Stimulated activated CD8-positive, alpha-beta memory T cell treated with anti-CD3 and anti-CD28 coated beads, Interleukin-15, amount 100 ng/mL, for 1 hour (primary cell): ENCODE measurements at regions not wholly inside any gene's neighbourhood (a gene's known extent, or its start where the extent isn't known, plus 50 kb on each side); places are given as distances from the start of the nearest gene placed in this dataset.

Experiments
- DNase-seq: peaks from one replicate; pipeline ENCODE4 v3.0.0-alpha.2; 2020; ENCODE audit warnings: low read depth

- DNase-seq = no peak
Observed at GRCh38 chr10:4662576-4663161, 163.3 kb upstream of the AKR1E2 start.

- no peak for DNase-seq
Observed at GRCh38 chr10:4661511-4662255, 164.3 kb upstream of the AKR1E2 start.

- no peak for DNase-seq
Observed at GRCh38 chr10:4658777-4659176, 167.2 kb upstream of the AKR1E2 start.

GRCh38 chr10:4656576-4657194 lies 169.3 kb upstream of the AKR1E2 start:
- peak; percentile 11 for DNase-seq

GRCh38 chr10:4655879-4656278 lies 170.1 kb upstream of the AKR1E2 start:
- no peak for DNase-seq

- DNase-seq = no peak
Observed at GRCh38 chr10:4655406-4655805, 170.6 kb upstream of the AKR1E2 start.

- DNase-seq = no peak
Observed at GRCh38 chr10:4654496-4654895, 171.5 kb upstream of the AKR1E2 start.

GRCh38 chr10:4653160-4653559 lies 172.8 kb upstream of the AKR1E2 start:
- DNase-seq = no peak

- no peak for DNase-seq
Observed at GRCh38 chr10:4652111-4653010, 173.6 kb upstream of the AKR1E2 start.

GRCh38 chr10:4651404-4652037 lies 174.5 kb upstream of the AKR1E2 start:
- no peak for DNase-seq

- no peak for DNase-seq
Observed at GRCh38 chr10:4650582-4650981, 175.4 kb upstream of the AKR1E2 start.

GRCh38 chr10:4649886-4650508 lies 176.0 kb upstream of the AKR1E2 start:
- DNase-seq = no peak

GRCh38 chr10:4649471-4649870 lies 176.5 kb upstream of the AKR1E2 start:
- DNase-seq = no peak

GRCh38 chr10:4648999-4649398 lies 177.0 kb upstream of the AKR1E2 start:
- no peak for DNase-seq

- DNase-seq = no peak
Observed at GRCh38 chr10:4647109-4647785, 178.8 kb upstream of the AKR1E2 start.

- no peak for DNase-seq
Observed at GRCh38 chr10:4646547-4646946, 179.5 kb upstream of the AKR1E2 start.

- DNase-seq = no peak
Observed at GRCh38 chr10:4645836-4646235, 180.2 kb upstream of the AKR1E2 start.

- DNase-seq = no peak
Observed at GRCh38 chr10:4643471-4643870, 182.5 kb upstream of the AKR1E2 start.

GRCh38 chr10:4639960-4640359 lies 186.0 kb upstream of the AKR1E2 start:
- DNase-seq = no peak

GRCh38 chr10:4638099-4638498 lies 187.9 kb upstream of the AKR1E2 start:
- no peak for DNase-seq

GRCh38 chr10:4637657-4638056 lies 188.3 kb upstream of the AKR1E2 start:
- DNase-seq = no peak
